GM18868 (cell line): ENCODE measurements at regions not wholly inside any gene's neighbourhood (a gene's known extent, or its start where the extent isn't known, plus 50 kb on each side); places are given as distances from the start of the nearest gene placed in this dataset.
A peak's percentile ranks its signal among the peaks of the same experiment; 100 is the strongest.

Source experiments
- ATAC-seq: cut with Tn5 transposase; IDR thresholded peaks from one replicate; pipeline ENCODE4 v1.9.1; 2021; ENCODE audit warnings: mild to moderate bottlenecking, moderate library complexity; ENCODE audit not compliant: unreplicated experiment

DNA sequence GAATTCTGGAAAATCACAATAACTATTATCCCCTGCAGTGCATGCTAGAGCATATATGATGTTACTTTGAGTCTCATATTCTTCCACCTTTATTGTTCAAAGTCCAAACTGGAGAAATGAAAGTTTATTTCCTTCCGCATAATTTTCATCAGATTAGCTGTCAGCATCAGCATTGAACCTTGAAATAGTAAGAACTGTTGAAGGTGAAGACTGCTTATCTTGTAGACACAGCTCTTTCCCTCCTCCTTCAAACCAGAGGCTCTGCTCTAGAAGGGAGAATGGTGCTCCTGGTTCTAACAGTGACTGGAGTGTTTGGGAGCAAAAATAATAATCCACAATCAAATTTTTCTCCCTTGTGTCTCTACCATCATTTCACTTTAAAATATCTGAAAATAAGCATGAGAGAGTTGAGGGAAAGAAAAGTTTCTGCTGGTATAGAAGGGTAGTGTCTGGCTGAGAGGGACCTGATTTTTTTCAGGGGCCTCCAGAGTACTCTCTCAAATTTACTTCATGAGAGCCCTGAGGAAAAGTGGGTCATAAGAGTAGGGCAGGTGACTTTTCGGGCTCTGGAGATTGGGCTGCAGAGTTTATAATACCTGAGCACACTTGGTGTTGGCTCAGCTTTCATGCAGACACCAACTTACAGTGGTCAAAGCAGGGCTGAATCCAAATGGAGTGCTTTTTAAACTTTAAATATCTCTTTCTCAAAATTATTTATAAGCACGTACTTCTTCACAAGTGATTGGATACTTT is 170.4 kb downstream of the ZDHHC21 start:
- ATAC-seq, result no peak

DNA sequence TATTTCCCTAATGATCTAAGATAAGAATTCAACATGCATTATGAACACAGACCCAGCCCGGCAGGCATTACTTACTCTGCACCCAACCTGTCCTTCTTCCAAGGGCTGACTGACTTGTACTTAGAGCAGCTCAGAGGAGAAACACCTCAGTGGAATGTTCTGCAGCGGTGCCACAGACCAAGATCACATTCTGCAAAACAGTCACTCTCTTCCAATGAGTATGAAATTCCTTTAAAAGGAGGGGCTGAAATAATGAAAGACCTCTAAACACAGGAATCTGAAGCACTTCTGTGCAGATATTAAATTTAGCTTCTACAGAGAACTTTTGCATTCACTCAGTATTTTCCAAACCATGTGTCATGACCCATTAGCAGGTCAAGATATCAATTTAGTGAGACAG is 172.9 kb downstream of the ZDHHC21 start:
- ATAC-seq, result no peak

DNA sequence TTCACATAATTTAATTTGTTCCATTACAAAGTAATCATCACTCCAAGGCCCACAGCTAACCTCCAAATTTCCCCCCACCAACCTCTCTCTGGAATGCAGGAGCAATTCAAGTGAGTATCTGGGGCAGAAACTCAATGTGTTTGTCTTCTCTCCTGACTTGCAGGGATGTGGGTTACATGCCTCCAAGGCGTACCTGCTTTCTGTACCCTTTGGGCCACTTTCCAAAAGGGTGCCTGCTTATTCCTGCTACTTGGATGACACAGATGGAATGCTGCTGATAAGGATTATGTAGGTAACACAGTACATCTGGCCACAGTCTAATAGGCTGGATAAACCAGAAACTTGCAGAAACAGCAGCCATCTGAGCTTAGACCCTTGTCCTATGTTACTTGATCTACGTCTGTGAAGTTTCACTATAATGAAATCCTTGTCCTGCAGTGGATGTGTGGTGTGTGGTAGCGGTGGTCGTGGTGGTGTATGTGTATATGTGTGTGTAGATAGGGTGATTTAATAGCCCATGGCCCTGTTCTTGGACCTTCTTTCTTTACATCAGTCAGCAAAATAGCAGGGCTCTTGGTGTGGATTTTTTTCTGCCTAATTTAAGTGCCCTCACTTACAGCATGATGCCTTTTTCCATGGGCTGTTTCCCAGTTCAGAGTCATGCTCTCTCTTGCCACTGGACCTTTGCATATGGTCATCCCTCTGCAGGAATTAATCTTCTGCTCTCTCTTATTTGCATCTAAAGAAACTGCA is 175.9 kb downstream of the ZDHHC21 start:
- no peak for ATAC-seq

DNA sequence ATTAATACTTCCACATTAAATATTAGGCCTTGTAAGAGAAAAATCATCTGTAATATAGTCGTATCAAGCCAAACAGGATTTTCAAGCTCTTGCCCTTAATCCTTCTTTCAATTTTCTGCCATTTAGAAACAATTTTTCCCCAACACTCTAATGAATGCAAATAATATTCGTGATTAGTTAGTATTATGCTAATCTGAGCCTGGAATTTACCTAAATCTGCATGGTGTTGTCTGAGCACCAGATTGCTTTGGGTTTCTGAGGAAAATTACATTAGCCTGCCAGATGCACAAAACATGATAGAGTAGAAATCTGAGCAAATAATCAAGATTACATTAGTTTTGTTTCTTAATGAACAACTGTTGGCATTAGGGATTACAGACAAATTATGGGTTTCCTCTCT is 176.6 kb downstream of the ZDHHC21 start:
- no peak for ATAC-seq

DNA sequence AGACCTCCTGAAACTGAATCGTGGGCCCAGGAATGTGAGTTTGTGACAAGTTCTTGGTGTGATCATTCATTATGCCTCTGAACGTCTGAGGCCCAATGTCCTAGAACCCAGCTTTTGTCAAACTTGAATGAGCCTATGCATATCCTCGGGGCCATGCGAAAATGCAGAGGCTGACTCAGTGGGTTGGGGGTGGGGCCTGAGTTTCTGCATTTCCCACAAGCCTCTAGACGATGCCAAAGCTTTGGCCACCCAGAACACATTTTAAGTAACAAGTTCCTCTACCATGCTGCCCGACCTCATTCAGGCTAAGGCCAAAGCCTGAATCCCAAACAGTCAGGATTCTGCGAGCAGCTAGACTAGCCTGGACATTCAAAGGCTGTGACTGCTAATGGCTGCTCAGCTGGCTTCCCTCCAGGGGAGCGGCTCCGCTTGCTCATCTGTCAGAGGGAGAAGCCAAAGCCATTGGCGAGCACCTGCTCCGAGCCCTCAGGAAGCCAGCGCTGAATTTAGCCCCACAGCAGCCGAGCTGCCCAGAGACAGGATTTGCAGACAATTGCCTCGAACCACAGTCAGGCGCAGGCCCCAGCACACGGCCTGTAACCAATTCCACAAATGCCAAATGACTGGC is 177.5 kb downstream of the ZDHHC21 start:
- no peak for ATAC-seq

DNA sequence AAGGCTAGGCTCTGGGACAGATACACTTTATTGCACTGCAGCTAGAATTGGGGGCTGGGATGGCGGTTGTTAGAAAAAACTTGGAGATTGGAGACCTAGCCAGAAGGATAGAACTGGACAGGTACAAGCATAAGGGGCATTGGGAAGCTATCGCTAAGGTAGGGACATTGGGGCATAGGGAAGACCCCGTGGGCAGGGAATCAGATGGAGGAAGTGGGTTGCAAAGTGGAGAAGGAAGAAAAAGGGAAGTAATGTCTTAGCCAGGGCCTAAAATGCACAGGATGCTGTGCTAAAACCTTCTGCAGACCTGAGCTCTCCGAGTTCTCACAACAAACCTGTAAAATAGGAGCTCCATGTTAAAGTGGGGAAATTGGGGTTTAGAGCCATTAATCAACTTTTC is 178.2 kb downstream of the ZDHHC21 start:
- no peak for ATAC-seq

DNA sequence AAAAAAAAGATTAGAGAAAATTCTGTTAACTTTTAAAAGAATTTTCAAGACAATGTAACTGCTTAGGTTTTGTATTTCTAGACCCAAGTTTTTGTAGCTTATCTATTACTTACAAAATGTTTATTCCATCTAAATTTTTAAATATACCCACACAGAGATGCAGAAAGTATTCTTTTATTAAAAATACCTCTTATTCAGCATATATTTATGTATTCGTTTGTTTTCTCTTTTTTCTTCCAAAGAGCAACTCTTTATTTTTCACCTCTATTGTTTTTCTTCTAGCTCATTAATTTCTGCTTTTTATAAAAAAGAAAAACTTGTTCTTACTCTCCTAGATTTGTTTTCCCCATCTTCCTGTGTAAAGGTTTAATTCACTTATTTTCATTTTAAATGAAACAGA is 180.3 kb downstream of the ZDHHC21 start:
- ATAC-seq, result no peak

DNA sequence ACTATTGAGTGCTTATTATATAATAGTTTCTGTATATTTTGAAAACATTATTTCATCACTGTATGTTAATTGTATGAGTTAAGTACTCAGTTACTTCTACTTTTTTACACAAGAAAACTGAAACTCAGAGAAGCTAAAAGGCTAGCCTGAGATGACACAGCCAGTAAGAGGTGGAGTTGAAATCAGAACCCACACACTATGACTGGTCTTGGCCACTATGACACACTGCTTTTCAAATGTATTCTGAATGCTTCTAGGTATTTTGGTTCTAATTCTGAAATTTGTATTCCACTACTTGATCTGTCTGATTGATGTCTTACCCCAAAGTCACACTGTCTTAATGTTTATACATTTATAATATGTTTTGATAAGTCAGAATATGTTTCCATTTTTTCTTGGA is 181.8 kb downstream of the ZDHHC21 start:
- peak; percentile 92 for ATAC-seq

DNA sequence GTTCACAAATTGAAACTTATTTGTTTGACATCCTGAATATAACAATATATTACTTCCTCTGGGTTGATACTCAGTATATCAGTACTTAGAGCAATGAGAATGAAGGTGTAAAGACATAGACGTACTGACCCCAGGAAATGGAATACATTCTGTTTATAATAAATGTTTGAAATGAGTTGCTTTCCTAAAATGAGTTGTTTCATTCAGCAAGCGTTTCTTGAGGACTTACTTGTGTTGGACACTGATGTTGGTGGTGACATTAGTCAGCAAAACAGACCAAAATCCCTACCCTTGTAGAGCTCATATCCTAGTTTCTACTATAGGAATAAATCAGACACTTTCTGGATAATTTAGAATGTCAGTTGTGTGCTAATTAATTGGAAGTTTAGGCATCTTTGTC is 184.3 kb downstream of the ZDHHC21 start:
- ATAC-seq, result no peak

DNA sequence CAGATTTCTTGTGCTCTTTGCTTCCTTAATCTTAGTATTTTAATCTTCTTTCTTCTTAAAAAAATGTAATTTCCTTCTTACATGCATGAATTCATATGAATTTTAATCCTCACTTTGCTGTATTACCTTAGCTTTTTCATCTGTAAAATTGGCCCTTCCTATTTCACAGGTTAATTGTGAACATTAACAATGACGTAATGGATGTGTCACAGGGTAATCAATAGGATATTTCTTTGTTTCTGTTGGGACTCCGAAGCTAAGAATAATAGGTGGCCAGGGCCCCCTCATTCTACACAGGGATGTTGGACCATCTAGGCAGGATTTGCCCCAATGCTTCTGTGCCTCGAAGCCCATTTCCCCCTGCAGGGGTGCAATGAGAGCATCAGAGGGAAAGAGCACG is 187.4 kb upstream of the NFIB start:
- no peak for ATAC-seq

DNA sequence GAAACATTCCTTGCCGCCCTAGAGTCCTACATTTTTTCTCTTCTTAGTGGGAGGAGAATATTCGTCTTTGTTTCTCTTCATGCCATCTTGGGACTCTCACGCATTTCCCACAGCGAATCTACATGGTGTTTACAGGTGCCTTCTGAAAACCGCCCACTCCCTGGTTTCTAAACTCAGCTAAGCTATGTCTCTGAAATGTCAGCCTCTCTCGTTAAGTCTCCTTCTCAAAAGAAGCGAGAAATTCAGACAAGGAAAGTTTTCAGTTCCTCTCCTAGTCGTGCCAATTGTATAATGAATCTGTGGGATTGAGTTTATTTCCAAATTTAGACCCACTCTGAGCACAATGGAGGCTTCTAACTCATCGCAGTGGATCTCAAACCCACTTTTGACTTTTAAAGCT is 186.8 kb upstream of the NFIB start:
- ATAC-seq, result peak; percentile 82

DNA sequence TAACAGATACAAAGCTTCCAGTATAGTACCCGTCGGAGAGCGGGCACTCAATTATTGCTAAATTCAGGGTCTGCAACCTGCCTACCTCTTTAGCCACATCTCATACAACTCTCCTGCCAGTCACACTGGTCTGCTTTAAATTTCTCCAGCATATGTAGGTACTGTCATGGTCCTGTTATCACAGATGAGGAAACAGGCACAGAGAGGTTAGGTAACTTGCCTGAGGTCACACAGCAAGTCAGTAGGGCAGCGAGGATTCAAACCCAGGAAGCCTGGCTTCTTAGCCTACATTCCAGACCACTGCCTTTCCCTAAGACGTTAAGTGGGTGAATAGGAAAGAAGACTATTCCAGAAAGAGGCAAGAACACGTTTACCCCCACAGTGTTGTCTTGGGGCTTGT is 186.0 kb upstream of the NFIB start:
- no peak for ATAC-seq

DNA sequence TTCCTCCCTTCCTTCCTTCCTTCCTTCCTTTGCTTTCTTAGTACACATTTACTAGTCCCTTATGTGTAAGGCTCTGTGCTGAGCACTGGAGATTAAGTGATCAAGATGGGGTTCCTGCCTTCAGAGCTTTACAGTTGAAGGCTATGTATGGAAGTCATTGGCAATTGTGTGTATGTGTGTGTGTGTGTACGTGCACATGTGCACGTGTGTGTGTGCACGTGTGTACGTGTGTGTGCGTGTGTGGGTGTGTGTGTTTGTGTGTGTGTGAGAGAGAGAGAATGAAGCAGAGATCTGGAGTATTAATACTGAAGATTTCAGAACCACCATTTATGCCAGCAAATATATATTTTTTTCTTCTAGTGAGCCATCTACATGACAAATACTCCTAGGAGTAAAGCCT is 184.9 kb upstream of the NFIB start:
- ATAC-seq, result no peak

DNA sequence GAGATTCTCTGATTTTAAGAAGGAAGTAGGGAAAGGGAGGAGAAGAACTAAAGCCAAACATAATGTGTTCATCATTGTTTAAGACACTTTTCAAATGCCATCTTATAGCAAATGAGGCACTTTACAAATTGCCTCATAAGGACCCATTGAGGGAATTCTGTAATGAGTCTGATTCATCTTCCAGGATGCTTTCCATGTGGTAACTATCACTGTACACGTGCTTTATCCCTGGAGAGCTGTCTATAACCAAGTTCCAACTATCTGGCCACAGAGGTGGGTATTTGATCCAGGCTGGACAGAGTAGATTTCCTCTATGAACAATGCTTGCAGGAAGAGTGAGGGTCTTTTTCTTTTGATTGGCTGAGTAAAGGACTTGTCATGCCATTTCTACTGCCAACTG is 183.5 kb upstream of the NFIB start:
- ATAC-seq, result no peak

DNA sequence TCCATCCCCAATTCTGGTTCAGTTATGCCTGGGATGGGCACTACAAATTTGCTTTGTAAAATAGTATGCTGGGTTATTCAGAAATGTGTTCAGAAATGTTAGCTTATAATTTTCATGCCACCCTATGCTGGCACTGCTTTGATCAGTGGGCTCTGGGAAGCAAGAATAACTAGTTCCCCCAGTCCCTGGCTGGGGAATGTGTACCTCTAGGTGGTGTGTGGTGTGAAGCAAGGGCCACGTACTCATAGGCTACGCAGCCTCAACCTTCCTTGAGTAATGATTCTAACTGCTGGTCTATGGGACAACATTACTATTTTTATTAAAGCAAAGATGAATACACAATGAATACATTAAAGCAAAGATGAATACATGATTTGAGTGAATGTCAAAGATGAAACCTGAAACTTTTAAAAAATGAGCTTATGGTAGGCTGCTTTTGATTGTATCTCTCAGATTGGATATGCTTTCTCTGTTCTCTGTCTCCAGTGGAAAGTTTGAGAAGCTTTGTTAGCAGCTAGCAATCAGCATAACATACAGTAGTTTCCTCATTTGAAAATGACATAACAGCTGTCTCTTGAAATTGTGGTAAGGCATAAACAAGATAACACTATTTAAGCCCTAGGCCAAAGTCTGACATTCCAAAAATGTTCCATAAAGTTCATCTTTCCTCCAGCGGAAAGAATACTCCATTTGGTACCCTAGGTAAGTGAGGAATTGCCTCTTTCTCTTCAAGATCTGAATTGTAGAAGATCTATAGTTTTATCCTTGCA is 174.7 kb upstream of the NFIB start:
- no peak for ATAC-seq

DNA sequence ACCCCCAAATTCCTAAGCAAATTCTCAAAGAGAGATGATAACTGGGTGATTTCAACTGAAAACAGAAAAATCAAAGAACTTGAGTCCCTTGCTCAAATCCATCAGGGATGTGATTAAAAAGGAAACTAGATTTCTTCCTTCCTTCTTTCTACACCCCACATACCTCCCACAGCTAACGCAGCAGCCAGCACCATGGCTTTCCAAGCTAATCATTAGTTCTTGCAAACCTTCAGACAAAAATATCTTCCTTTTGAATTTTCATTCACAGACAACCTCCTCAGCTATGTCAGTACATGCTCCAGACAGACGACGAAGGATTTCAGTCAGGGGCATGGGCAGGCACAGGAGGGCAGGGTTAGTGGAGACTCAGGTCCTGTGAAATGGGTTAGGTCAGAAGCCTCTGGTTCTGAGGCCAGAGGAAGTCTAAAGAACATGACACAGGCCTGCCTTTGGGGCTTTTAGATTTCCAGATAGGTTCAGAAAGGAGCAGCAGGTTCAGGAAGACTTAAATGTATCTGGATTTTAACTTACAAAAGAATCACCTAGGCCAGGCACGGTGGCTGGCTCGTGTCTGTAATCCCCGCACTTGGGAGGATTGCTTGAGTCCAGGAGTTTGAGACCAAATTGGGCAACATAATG is 173.7 kb upstream of the NFIB start:
- no peak for ATAC-seq

DNA sequence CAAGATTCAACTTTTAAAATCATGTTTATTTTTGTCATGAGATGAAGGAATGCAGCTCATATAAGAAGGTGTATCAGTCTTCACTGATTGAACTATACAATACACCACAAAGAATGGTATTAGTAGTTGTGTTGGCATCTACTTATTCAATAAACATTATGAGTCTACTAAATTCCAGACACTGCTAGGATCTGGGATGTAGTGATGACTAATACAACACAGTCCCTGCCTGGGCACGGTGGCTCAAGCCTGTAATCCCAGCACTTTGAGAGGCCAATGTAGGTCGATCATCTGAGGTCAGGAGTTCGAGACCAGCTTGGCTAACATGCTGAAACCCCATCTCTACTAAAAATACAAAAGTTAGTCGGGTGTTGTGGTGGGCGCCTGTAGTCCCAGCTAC is 171.4 kb upstream of the NFIB start:
- ATAC-seq, result no peak

DNA sequence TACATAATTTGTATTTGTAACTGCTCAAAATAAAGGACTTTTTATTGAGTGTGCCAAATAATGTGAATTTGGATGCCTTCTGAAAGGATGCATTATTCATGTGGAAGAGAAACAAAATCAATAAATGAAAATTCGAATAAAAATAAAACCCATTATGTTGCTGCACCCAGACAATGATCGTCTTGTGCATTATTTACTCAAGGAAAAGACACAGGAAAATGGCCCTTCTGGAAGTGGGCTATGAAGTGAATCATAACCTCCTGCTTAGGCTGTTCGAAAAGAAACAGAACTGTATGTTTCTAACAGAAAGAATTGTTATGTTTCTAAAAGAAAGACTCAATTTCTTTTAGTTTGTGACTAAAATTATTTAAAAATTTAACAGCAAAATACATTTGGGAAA is 168.9 kb upstream of the NFIB start:
- ATAC-seq, result no peak

DNA sequence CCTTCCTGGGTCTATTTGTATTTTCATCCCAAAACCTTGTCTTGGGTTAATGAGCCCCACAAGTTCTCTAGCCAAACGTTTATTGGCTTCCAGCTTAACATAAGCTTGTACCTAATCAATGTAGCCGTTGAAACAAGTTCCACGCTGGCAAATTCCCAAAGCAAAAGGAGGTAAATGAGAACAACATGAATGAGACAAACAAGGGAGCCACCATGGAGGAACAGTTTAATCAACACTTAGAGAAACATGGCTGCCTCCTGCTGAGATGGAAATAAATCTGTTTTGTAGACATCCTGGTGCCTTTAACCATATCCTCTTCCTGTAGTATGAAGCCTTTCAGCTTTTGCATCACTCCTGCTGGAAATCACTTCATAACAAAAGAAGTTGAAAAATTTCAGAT is 166.6 kb upstream of the NFIB start:
- no peak for ATAC-seq

DNA sequence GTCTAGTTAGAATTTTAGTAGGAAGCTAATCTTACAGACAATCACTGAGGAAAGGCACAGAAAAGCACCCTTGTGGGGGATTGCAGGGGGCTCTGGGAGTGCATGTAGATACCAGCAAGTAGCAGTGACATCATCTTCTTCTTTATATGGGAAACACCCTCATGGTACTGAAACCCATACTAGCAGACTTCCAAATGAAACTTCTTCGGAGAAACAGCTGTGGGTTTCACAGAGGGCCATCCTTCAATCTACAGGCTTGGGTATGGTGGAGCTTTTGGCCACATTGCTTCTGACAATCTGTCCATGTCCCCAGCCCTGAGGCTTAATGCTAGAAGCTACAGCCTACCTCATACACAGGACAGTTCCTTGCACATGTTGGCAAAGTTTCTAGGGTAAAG is 165.2 kb upstream of the NFIB start:
- ATAC-seq, result peak; percentile 85
